Kidney epithelial cell (primary cell): ENCODE measurements at regions not wholly inside any gene's neighbourhood (a gene's known extent, or its start where the extent isn't known, plus 50 kb on each side); places are given as distances from the start of the nearest gene placed in this dataset.

Experiments
- DNase-seq: peaks from one replicate; pipeline ENCODE4 v3.0.0-alpha.2; 2010; ENCODE audit warnings: low read depth
- H3K27me3 ChIP-seq: 2 replicates; pipeline ENCODE4 v1.6.0; 2011; ENCODE audit warnings: low read length; ENCODE audit not compliant: control insufficient read depth, insufficient read depth
- H3K36me3 ChIP-seq: 2 replicates; pipeline ENCODE4 v1.5.1; 2011; ENCODE audit warnings: low read length; ENCODE audit not compliant: control insufficient read depth, insufficient read depth
- H3K4me3 ChIP-seq: 2 replicates; pipeline ENCODE4 v1.5.1; 2011; ENCODE audit warnings: low read depth, mild to moderate bottlenecking, control low read depth, low read length
- CTCF ChIP-seq: IDR thresholded peaks from 2 replicates; pipeline ENCODE4 v1.5.1; 2011; ENCODE audit warnings: mild to moderate bottlenecking, moderate library complexity, low read length, control low read depth, inconsistent platforms; ENCODE audit not compliant: insufficient read depth, poor library complexity, severe bottlenecking

GRCh38 chr18:71850602-71851001, 693.5 kb downstream of the CBLN2 start:
- no peak for TF ChIP-seq CTCF
- Histone ChIP-seq H3K4me3 (no peak overlapping the region), H3K27me3 (no peaks in the 10 kb centered on the region), H3K36me3 (no peaks in the 10 kb centered on the region)
- DNase-seq: no peak

GRCh38 chr18:71849407-71849806, 694.7 kb downstream of the CBLN2 start:
- H3K4me3 ChIP-seq: no peak overlapping the region
- no peaks in the 10 kb centered on the region for H3K27me3 ChIP-seq
- TF ChIP-seq CTCF: peak; percentile 14
- DNase-seq: no peak
- H3K36me3 ChIP-seq: no peaks in the 10 kb centered on the region

- Histone ChIP-seq H3K36me3 (no peaks in the 10 kb centered on the region), H3K27me3 (no peaks in the 10 kb centered on the region), H3K4me3 (no peak overlapping the region)
- DNase-seq: no peak
- no peak for TF ChIP-seq CTCF
These were observed 697.4 kb downstream of the CBLN2 start for GRCh38 chr18:71846716-71847115.

- no peak for DNase-seq
- Histone ChIP-seq H3K36me3 (no peaks in the 10 kb centered on the region), H3K27me3 (no peaks in the 10 kb centered on the region), H3K4me3 (no peak overlapping the region)
- TF ChIP-seq CTCF: no peak
These were observed 699.3 kb downstream of the CBLN2 start for GRCh38 chr18:71844814-71845213.

GRCh38 chr18:71842666-71843065, 701.5 kb downstream of the CBLN2 start:
- no peaks in the 10 kb centered on the region for H3K27me3 ChIP-seq
- no peak for TF ChIP-seq CTCF
- H3K4me3 ChIP-seq: no peak overlapping the region
- DNase-seq: no peak
- no peaks in the 10 kb centered on the region for H3K36me3 ChIP-seq

- H3K36me3 ChIP-seq: no peaks in the 10 kb centered on the region
- H3K4me3 ChIP-seq: no peak overlapping the region
- TF ChIP-seq CTCF: no peak
- DNase-seq: no peak
- no peaks in the 10 kb centered on the region for H3K27me3 ChIP-seq
These were observed 706.6 kb downstream of the CBLN2 start for GRCh38 chr18:71837547-71837946.
